PC-9 (cell line): ENCODE measurements at regions not wholly inside any gene's neighbourhood (a gene's known extent, or its start where the extent isn't known, plus 50 kb on each side); places are given as distances from the start of the nearest gene placed in this dataset.
A peak's percentile ranks its signal among the peaks of the same experiment; 100 is the strongest.

ENCODE experiments used
- BruUV-seq: library from RNA; stranded (reverse); fragments of 400-500 nt; replicated peaks from 2 replicates; lab custom pipeline; 2021; lab: Mats Ljungman, UMichigan
- CTCF ChIA-PET: fragments of 300-600 bp; sonication (Branson Sonifier 250); formaldehyde crosslinking; loops from one replicate; lab custom pipeline; 2022; ENCODE audit warnings: antibody characterized with exemption; lab: Charles Lee
- POLR2A ChIA-PET: fragments of 300-600 bp; sonication (Branson Sonifier 250); formaldehyde crosslinking; loops from one replicate; lab custom pipeline; 2022; ENCODE audit warnings: antibody characterized with exemption; ENCODE audit not compliant: unreplicated experiment; lab: Charles Lee
- DNase-seq, 2 experiments: peaks; one replicate each; pipeline versions ENCODE4 v3.0.0 to v3.0.0-alpha.2; 2015 to 2022; ENCODE audit warnings: mixed read lengths in 1 of 2
- H2AFZ ChIP-seq: fragments of 200-600 bp; sonication (generic); 2 replicates; pipeline ENCODE4 v1.8.1; 2017; ENCODE audit warnings: antibody characterized with exemption
- H3F3A ChIP-seq: fragments of 200-600 bp; sonication (generic); 2 replicates; pipeline ENCODE4 v1.8.1; 2017; ENCODE audit warnings: antibody characterized with exemption, mild to moderate bottlenecking, low read depth; ENCODE audit not compliant: insufficient read depth
- H3K27ac ChIP-seq: fragments of 200-600 bp; sonication (generic); 2 replicates; pipeline ENCODE4 v1.6.1; 2016; ENCODE audit warnings: mixed run types
- H3K27me3 ChIP-seq: fragments of 200-600 bp; sonication (generic); 2 replicates; pipeline ENCODE4 v1.6.1; 2016; ENCODE audit warnings: low read depth, mixed run types; ENCODE audit not compliant: insufficient read depth
- H3K36me3 ChIP-seq: fragments of 200-600 bp; sonication (generic); 2 replicates; pipeline ENCODE4 v1.6.1; 2016; ENCODE audit warnings: low read depth, mixed run types
- H3K4me1 ChIP-seq: fragments of 200-600 bp; sonication (generic); replicated peaks from 2 replicates; pipeline ENCODE4 v1.6.1; 2016; ENCODE audit warnings: mixed run types; ENCODE audit not compliant: insufficient read depth
- H3K4me2 ChIP-seq: fragments of 200-600 bp; sonication (generic); 2 replicates; pipeline ENCODE4 v1.6.1; 2017; ENCODE audit warnings: mixed run types
- H3K4me3 ChIP-seq: fragments of 200-600 bp; sonication (generic); 2 replicates; pipeline ENCODE4 v1.6.1; 2016; ENCODE audit warnings: mixed run types
- H3K79me2 ChIP-seq: fragments of 200-600 bp; sonication (generic); 2 replicates; pipeline ENCODE4 v1.6.1; 2017; ENCODE audit warnings: low read depth, mixed run types
- H3K9me2 ChIP-seq: fragments of 200-600 bp; sonication (generic); 2 replicates; pipeline ENCODE4 v1.8.1; 2017; ENCODE audit warnings: mild to moderate bottlenecking; ENCODE audit not compliant: insufficient read depth
- H3K9me3 ChIP-seq: fragments of 200-600 bp; sonication (generic); 2 replicates; pipeline ENCODE4 v1.8.1; 2016; ENCODE audit warnings: low read depth; ENCODE audit not compliant: insufficient read depth
- H4K20me1 ChIP-seq: fragments of 200-600 bp; sonication (generic); 2 replicates; pipeline ENCODE4 v1.8.1; 2017; ENCODE audit not compliant: insufficient read depth
- EZH2 ChIP-seq: fragments of 200-600 bp; sonication (generic); IDR thresholded peaks from 2 replicates; pipeline ENCODE4 v1.8.0; 2017; ENCODE audit warnings: antibody characterized with exemption, low read depth
- intact Hi-C: fragments of 100-400 bp; cut with micrococcal nuclease; formaldehyde crosslinking; loops from one replicate; pipeline ENCODE4 v1.10.0; 2022; ENCODE audit not compliant: unreplicated experiment
- TF ChIP-seq, protein P1 (sequence below): fragments of 200-600 bp; sonication (generic); conservative IDR thresholded peaks from 2 replicates; pipeline ENCODE4 v1.6.1; 2017; ENCODE audit warnings: mixed run types, antibody characterized with exemption, mild to moderate bottlenecking, moderate library complexity

DNA sequence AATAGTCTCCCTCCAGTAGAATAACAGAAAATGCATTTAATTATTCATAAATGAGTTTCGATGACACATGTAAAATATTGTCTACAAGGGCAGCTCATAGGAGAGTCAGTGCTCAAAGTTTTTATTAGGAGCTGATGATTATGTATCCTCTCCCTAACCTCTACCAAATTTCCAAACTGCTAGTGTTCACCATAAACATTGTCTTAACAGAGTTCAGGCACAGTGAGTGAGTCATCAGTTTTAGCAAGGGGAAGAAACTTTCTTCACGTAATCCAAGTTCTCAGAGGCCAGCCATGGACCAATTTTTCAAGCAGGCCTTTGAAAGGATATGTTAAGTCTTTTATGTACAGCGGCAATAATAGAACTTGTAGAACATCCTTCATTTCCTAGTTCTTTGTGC is 649.2 kb upstream of the MIS18BP1 start:
- Histone ChIP-seq H3K9me3 (no peaks in the 10 kb centered on the region), H3K4me3 (no peak overlapping the region), H4K20me1 (no peaks in the 10 kb centered on the region), H3K9me2 (no peaks in the 10 kb centered on the region), H3K4me1 (no peaks in the 10 kb centered on the region), H3K27ac (no peak overlapping the region), H3K79me2 (no peaks in the 10 kb centered on the region), H3K27me3 (no peaks in the 10 kb centered on the region), H3K36me3 (no peaks in the 10 kb centered on the region), H3F3A (no peaks in the 10 kb centered on the region), H3K4me2 (no peak overlapping the region), H2AFZ (no peak overlapping the region)
- CTCF ChIA-PET, result no interaction called here
- POLR2A ChIA-PET, result no interaction called here
- DNase-seq, result no peak
- BruUV-seq, result no TSS peak
- intact Hi-C loops, result no loop called here
- TF ChIP-seq EZH2, result no peak
- TF ChIP-seq, protein P1, sequence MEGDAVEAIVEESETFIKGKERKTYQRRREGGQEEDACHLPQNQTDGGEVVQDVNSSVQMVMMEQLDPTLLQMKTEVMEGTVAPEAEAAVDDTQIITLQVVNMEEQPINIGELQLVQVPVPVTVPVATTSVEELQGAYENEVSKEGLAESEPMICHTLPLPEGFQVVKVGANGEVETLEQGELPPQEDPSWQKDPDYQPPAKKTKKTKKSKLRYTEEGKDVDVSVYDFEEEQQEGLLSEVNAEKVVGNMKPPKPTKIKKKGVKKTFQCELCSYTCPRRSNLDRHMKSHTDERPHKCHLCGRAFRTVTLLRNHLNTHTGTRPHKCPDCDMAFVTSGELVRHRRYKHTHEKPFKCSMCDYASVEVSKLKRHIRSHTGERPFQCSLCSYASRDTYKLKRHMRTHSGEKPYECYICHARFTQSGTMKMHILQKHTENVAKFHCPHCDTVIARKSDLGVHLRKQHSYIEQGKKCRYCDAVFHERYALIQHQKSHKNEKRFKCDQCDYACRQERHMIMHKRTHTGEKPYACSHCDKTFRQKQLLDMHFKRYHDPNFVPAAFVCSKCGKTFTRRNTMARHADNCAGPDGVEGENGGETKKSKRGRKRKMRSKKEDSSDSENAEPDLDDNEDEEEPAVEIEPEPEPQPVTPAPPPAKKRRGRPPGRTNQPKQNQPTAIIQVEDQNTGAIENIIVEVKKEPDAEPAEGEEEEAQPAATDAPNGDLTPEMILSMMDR, result no peak

DNA sequence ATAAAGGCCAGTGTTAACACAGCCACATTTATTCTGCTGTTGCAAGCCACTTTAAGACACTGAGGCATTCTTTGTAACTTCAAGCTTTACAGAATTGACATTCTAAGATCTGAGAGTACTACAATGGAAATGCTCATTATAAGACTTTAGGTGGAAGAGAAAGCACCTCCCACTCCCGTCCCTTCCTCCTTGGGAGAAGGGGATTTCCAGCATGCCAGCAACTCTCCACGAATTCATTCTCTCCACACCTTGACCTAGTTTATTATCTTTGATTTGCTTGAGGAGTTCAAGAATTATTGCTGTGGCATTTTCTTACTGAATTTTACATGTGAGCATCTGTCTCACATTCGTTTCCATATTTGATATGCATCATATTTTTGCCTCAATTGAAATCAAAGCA is 644.4 kb upstream of the MIS18BP1 start:
- H2AFZ ChIP-seq, result no peak overlapping the region
- H3K9me2 ChIP-seq, result no peaks in the 10 kb centered on the region
- H3F3A ChIP-seq, result no peaks in the 10 kb centered on the region
- H3K79me2 ChIP-seq, result no peaks in the 10 kb centered on the region
- H3K27ac ChIP-seq, result no peak overlapping the region
- no peak for TF ChIP-seq EZH2
- TF ChIP-seq, protein P1, result no peak
- no peaks in the 10 kb centered on the region for H3K27me3 ChIP-seq
- no peak overlapping the region for H3K4me2 ChIP-seq
- H3K4me3 ChIP-seq, result no peak overlapping the region
- no peak for DNase-seq
- H3K4me1 ChIP-seq, result no peaks in the 10 kb centered on the region
- no peaks in the 10 kb centered on the region for H3K36me3 ChIP-seq
- no peaks in the 10 kb centered on the region for H3K9me3 ChIP-seq
- ChIA-PET POLR2A (no interaction called here), CTCF (no interaction called here)
- intact Hi-C loops, result no loop called here
- BruUV-seq, result no TSS peak
- H4K20me1 ChIP-seq, result no peaks in the 10 kb centered on the region

DNA sequence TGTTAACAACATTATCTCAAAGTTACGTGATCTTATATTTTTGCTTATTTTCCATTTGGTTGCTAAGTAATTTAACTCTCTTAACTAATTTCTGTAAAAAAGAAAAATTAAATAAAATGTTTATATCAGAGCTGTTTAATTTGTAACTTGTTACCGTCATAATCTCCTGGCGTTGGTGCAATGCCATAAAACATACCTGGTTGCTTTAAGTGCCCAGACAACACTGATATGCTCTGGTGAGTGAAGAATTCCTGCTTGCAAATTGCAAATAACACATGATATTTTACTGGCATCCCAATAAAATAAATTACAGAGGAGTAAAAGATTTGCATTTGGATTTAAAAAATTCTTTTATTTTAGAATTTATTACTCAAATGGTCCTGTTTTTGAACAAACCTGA is 640.1 kb upstream of the MIS18BP1 start:
- 0 out of 2 replicates have a peak overlapping the region, but pooled peaks have one; percentile 8 for H2AFZ ChIP-seq
- ChIA-PET POLR2A (no interaction called here), CTCF (no interaction called here)
- intact Hi-C loops, result no loop called here
- TF ChIP-seq, protein P1, result no peak
- no peak for TF ChIP-seq EZH2
- no peak overlapping the region for H3K4me3 ChIP-seq
- H3K4me2 ChIP-seq, result no peak overlapping the region
- H3K27me3 ChIP-seq, result no peaks in the 10 kb centered on the region
- no TSS peak for BruUV-seq
- H3K9me2 ChIP-seq, result no peaks in the 10 kb centered on the region
- DNase-seq, result no peak
- no peaks in the 10 kb centered on the region for H4K20me1 ChIP-seq
- no peaks in the 10 kb centered on the region for H3K9me3 ChIP-seq
- H3K79me2 ChIP-seq, result no peaks in the 10 kb centered on the region
- no peak overlapping the region for H3K27ac ChIP-seq
- H3K4me1 ChIP-seq, result no peaks in the 10 kb centered on the region
- no peaks in the 10 kb centered on the region for H3F3A ChIP-seq
- no peaks in the 10 kb centered on the region for H3K36me3 ChIP-seq
